NCI-H2081 (cell line): ENCODE measurements at regions not wholly inside any gene's neighbourhood (a gene's known extent, or its start where the extent isn't known, plus 50 kb on each side); places are given as distances from the start of the nearest gene placed in this dataset.
"Not testable (repeated sequence)": the region's sequence is repeated elsewhere in the genome, so short reads cannot be mapped to it uniquely, and the experiment has no call there.

ENCODE experiments used
- DNase-seq, 2 experiments: peaks; one replicate each; lab custom pipeline; 2025; lab: John Stamatoyannopoulos, UW

GRCh38 chr5:124025306-124025845, 513.4 kb downstream of the CSNK1G3 start:
- no peak for DNase-seq

- DNase-seq, result no peak
These were observed 511.0 kb downstream of the CSNK1G3 start for GRCh38 chr5:124022966-124023365.

GRCh38 chr5:124021776-124022175, 509.8 kb downstream of the CSNK1G3 start:
- DNase-seq, result no peak

- DNase-seq, result no peak
These were observed 509.2 kb downstream of the CSNK1G3 start for GRCh38 chr5:124021066-124021641.

GRCh38 chr5:124017321-124017720, 505.3 kb downstream of the CSNK1G3 start:
- not testable (repeated sequence) for DNase-seq

DNA sequence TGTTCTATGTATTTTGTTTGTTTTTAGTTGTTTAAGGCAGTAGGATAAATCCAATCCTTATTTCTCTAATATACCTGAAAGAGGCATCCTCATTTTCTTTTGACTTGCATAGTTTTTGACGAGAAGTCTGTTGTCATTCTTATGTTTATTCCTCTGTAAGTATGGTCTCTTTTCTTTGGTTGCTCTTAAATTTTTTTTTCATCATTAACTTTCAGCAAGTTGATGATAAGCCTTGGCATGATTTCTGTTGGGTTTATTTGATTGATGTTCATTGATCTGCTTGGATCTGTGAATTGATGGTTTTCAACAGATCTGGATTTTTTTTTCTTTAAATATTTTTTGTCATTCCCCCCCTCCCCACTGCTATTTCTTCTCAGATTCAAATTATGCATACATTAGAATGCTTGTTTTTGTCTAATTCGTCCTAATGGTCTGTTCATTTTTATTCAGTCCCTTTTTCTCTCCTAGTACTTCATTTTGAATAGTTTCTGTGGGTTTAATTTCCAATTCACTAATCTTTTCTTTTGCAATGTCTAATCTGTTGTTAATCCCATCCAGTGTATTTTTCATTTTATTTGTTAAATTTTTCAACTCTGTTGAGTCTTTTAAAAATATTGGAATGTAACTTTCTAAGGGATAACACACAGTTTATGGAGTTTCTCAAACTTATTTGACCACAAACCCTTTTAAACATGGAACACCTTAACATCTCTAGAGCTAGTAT, 495.9 kb downstream of the CSNK1G3 start:
- peak in 1 of 2 experiments; percentile 22 for DNase-seq

GRCh38 chr5:124001036-124001615, 489.1 kb downstream of the CSNK1G3 start:
- DNase-seq, result no peak

- DNase-seq, result peak in 1 of 2 experiments; percentile 9
These were observed 488.6 kb downstream of the CSNK1G3 start for GRCh38 chr5:124000538-124000937.

DNA sequence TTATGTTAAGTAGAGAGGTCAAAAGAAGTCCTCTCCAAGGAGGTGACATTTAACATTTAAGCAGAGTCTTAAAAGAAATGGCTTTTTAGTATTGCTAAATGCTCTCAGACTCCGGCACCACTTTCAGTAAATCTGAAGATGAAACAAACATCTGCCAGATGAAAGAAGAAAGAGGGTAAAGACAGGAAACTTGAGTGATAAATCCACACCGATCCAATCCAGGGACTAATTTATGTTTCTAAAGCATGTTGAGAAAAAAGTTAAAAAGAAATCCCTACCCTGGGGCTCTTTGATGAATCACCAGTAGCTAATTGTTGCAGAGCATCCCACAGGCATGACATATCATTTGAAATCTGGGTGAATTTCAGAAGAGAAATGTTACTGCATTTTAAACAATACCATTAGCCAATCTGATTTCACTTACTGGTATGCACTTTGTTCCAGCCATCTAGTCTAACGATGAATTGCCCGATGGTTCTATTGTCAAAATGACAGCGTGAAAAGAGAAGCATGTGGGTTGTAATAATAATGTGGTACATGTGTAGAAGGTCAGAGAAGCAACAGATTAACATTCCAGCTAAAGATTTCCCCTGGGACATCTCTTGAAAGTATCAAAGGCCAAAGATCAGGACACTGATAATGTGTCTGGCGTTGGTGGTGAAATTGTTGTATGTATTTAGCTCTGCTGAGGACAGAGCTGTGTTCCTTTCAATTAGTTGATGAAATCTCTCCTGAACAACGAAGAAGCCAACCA, 485.7 kb downstream of the CSNK1G3 start:
- no peak for DNase-seq

DNA sequence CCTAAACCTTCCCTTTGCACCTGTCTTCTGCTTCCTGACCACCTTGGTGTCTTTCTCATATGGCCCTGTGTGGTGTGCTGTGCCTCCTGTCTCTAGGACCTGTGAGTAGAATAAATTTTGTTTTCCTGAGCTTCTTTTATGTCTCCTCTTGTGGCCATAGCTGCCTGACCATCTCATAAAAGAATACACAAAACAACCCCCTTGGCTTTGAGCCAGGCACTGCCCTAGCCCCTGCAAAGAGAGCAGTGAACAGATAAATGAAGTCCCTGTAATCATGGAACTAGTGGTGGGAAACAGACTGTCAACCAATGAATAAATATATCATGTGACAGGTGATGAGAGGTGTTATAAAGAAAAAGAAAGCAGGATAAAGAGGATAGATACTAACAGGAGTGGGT, 485.1 kb downstream of the CSNK1G3 start:
- DNase-seq, result no peak

GRCh38 chr5:123992641-123993040, 480.7 kb downstream of the CSNK1G3 start:
- no peak for DNase-seq

- DNase-seq, result no peak
These were observed 476.0 kb downstream of the CSNK1G3 start for GRCh38 chr5:123987956-123988355.

DNA sequence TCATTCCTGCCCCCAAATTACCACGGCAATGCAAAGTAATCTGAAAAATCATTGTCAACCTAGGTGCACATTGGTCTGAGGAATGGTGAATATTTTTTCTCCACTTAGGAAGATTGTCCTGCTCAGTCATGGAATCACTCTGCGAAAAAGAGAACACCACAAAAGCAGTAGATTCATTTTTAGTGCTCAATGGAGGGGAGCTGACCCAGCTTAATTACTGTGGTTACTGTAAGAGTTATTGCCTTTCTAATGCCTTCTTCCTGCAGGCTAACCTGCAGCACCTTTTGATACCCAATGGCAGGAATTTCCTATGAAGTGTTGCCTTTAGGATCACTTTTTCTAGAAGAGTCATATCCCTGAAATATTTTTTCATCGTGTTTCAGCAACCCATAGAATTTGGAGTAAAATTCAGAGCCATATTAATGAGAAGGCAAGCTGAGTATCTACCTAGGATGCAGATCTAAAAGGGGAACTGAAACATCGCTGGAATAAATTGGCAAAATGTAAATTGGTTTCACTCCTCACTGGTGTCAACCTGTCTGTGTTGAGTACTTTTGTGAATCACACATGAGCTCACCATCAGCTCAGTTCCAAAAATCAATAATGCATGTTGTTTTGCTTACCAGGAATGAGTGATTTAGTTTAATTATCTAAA, 464.5 kb downstream of the CSNK1G3 start:
- DNase-seq, result no peak

DNA sequence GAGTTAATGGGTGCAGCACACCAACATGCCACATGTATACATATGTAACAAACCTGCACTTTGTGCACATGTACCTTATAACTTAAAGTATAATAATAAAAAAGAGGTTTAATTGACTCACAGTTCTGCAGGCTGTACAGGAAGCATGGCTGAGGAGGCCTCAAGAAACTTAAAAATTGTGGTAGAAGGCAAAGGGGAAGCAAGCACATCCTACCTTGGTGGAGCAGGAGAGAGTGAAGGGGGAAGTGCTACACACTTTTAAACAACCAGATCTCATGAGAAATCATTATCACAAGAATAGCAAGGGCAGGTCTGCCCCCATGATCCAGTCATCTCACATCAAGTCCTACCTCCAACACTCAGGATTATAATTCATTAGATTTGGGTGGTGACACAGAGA, 463.5 kb downstream of the CSNK1G3 start:
- not testable (repeated sequence) for DNase-seq

GRCh38 chr5:123966781-123967180, 454.8 kb downstream of the CSNK1G3 start:
- DNase-seq, result no peak

DNA sequence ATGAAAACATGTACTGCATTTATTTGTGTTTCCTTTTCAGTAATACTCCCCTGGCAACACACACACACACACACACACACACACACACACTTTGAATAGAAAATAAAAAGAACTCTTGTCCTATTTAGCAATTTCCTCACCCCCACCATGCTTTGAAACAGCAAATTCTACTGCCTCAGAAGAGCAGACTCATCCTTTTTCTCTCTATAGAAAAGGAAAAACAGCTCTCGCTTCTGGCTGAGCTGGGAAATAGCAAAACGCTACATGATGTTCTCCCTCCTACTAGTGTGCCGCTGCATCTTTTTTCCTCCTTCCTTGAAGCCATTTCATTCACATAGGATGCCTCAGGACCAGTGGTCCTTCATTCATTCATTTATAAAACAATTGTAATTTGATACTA, 453.6 kb downstream of the CSNK1G3 start:
- DNase-seq, result no peak

GRCh38 chr5:123964884-123965283, 452.9 kb downstream of the CSNK1G3 start:
- no peak for DNase-seq

- no peak for DNase-seq
These were observed 448.5 kb downstream of the CSNK1G3 start for GRCh38 chr5:123960526-123960925.

DNA sequence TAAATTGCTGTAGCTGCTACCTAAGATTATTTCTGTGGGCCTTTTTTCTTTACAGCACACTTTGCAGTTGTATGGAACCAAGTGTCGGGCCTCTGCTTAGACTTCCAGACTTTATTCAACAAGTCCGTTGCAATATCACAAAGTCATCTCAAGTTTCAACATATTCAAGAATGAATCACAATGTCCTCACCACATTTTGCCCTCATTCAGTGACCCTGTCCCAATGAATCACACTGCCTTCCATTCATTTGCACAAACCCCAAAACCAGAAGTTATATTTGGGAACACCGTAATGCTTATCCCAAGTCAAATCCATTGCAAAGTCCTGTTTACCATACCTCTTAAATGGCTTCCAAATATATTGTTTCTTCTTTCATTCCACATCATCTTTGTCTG, 439.6 kb downstream of the CSNK1G3 start:
- DNase-seq, result no peak

GRCh38 chr5:123950701-123951581, 439.0 kb downstream of the CSNK1G3 start:
- no peak for DNase-seq

- DNase-seq, result no peak
These were observed 437.9 kb downstream of the CSNK1G3 start for GRCh38 chr5:123949807-123950340.
